Activated B cell treated with CpG ODN at 0.5 μM for 24 hours (primary cell): ENCODE measurements at regions not wholly inside any gene's neighbourhood (a gene's known extent, or its start where the extent isn't known, plus 50 kb on each side); places are given as distances from the start of the nearest gene placed in this dataset.
"Not testable (repeated sequence)": the region's sequence is repeated elsewhere in the genome, so short reads cannot be mapped to it uniquely, and the experiment has no call there.

Experiments used
- ATAC-seq: fragments of 200-7000 bp; cut with Tn5 transposase; one replicate; pipeline ENCODE4 v1.10.0; 2021; ENCODE audit warnings: low read depth, mild to moderate bottlenecking, moderate library complexity
- CTCF ChIA-PET: fragments of 350-600 bp; sonication (Branson Sonifier 250); formaldehyde crosslinking; loops from one replicate; lab custom pipeline; 2021; ENCODE audit warnings: antibody characterized with exemption; lab: Charles Lee
- POLR2A ChIA-PET: fragments of 350-600 bp; sonication (Branson Sonifier 250); formaldehyde crosslinking; loops from one replicate; lab custom pipeline; 2021; ENCODE audit warnings: antibody characterized with exemption; lab: Charles Lee
- DNase-seq: peaks from one replicate; pipeline ENCODE4 v3.0.0; 2022
- H3K27ac Mint-ChIP-seq: one replicate; pipeline ENCODE4 v1.8.0; 2020; ENCODE audit warnings: mixed read lengths
- H3K27me3 Mint-ChIP-seq: one replicate; pipeline ENCODE4 v1.8.0; 2021; ENCODE audit warnings: mixed read lengths
- H3K36me3 Mint-ChIP-seq: one replicate; pipeline ENCODE4 v1.8.0; 2021; ENCODE audit warnings: low read depth, mixed read lengths
- H3K4me1 Mint-ChIP-seq: one replicate; pipeline ENCODE4 v1.8.0; 2021; ENCODE audit warnings: mixed read lengths
- H3K4me3 Mint-ChIP-seq: one replicate; pipeline ENCODE4 v1.8.0; 2020; ENCODE audit warnings: mild to moderate bottlenecking, mixed read lengths
- H3K9me3 Mint-ChIP-seq: one replicate; pipeline ENCODE4 v1.8.0; 2020; ENCODE audit warnings: mixed read lengths
- CTCF ChIP-seq: fragments of 200-600 bp; IDR thresholded peaks from one replicate; pipeline ENCODE4 v1.8.0; 2022; ENCODE audit warnings: antibody characterized with exemption, mild to moderate bottlenecking
- intact Hi-C: fragments of 100-400 bp; cut with micrococcal nuclease; formaldehyde crosslinking; loops from one replicate; pipeline ENCODE4 v1.15.1; 2024

- ATAC-seq (no peak), DNase-seq (no peak)
- Mint-ChIP-seq H3K4me1 (no peaks in the 10 kb centered on the region), H3K9me3 (no peaks in the 10 kb centered on the region), H3K27ac (no peak overlapping the region), H3K4me3 (no peak overlapping the region), H3K36me3 (no peaks in the 10 kb centered on the region), H3K27me3 (no peaks in the 10 kb centered on the region)
- TF ChIP-seq CTCF = no peak
- intact Hi-C loops = no loop called here
- ChIA-PET CTCF (no interaction called here), POLR2A (no interaction called here)
Measured at GRCh38 chr2:84231478-84231877, 227.6 kb downstream of the SUCLG1 start.

- no peak for ATAC-seq
- no peak for DNase-seq
- intact Hi-C loops = no loop called here
- no peak for TF ChIP-seq CTCF
- Mint-ChIP-seq H3K36me3 (no peaks in the 10 kb centered on the region), H3K4me3 (no peak overlapping the region), H3K9me3 (no peaks in the 10 kb centered on the region), H3K27ac (no peak overlapping the region), H3K4me1 (no peaks in the 10 kb centered on the region), H3K27me3 (no peaks in the 10 kb centered on the region)
- ChIA-PET CTCF (no interaction called here), POLR2A (no interaction called here)
Measured at GRCh38 chr2:84224121-84224520, 235.0 kb downstream of the SUCLG1 start.

- no peak for DNase-seq
- no peak for TF ChIP-seq CTCF
Measured at GRCh38 chr2:84223191-84223590, 235.9 kb downstream of the SUCLG1 start.

GRCh38 chr2:84221102-84221501 is 238.0 kb downstream of the SUCLG1 start:
- CTCF ChIA-PET, H3K4me3 Mint-ChIP-seq, POLR2A ChIA-PET, H3K9me3 Mint-ChIP-seq, ATAC-seq, DNase-seq, H3K36me3 Mint-ChIP-seq, intact Hi-C loops, H3K4me1 Mint-ChIP-seq, H3K27ac Mint-ChIP-seq, H3K27me3 Mint-ChIP-seq: not testable (repeated sequence)

More at GRCh38 chr2:84223191-84223590, 235.9 kb downstream of the SUCLG1 start:
- Mint-ChIP-seq H3K4me3 (no peak overlapping the region), H3K27me3 (no peaks in the 10 kb centered on the region), H3K4me1 (no peaks in the 10 kb centered on the region), H3K36me3 (no peaks in the 10 kb centered on the region), H3K27ac (no peak overlapping the region), H3K9me3 (no peaks in the 10 kb centered on the region)
- ChIA-PET POLR2A (no interaction called here), CTCF (no interaction called here)
- intact Hi-C loops = no loop called here
- no peak for ATAC-seq

- ChIA-PET CTCF (no interaction called here), POLR2A (no interaction called here)
- H3K9me3 Mint-ChIP-seq = no peaks in the 10 kb centered on the region
- ATAC-seq (no peak), DNase-seq (no peak)
- H3K27me3 Mint-ChIP-seq = no peaks in the 10 kb centered on the region
- intact Hi-C loops = no loop called here
- no peaks in the 10 kb centered on the region for H3K36me3 Mint-ChIP-seq
- TF ChIP-seq CTCF = no peak
- no peak overlapping the region for H3K27ac Mint-ChIP-seq
- no peak overlapping the region for H3K4me3 Mint-ChIP-seq
- H3K4me1 Mint-ChIP-seq = peaks cover 6% of the 10 kb centered on the region
Measured at GRCh38 chr2:84217456-84217855, 241.6 kb downstream of the SUCLG1 start.

- CTCF ChIA-PET = no interaction called here
- DNase-seq (no peak), ATAC-seq (no peak)
- H3K4me3 Mint-ChIP-seq = no peak overlapping the region
- no peak overlapping the region for H3K27ac Mint-ChIP-seq
- H3K9me3 Mint-ChIP-seq = no peaks in the 10 kb centered on the region
- TF ChIP-seq CTCF = no peak
- intact Hi-C loops = no loop called here
- peaks cover 6% of the 10 kb centered on the region for H3K4me1 Mint-ChIP-seq
- H3K36me3 Mint-ChIP-seq = no peaks in the 10 kb centered on the region
- no peaks in the 10 kb centered on the region for H3K27me3 Mint-ChIP-seq
- POLR2A ChIA-PET = no interaction called here
Measured at GRCh38 chr2:84214455-84214854, 244.6 kb downstream of the SUCLG1 start.
